ENCODE measurements at regions not wholly inside any gene's neighbourhood (a gene's known extent, or its start where the extent isn't known, plus 50 kb on each side); places are given as distances from the start of the nearest gene placed in this dataset.

DNA sequence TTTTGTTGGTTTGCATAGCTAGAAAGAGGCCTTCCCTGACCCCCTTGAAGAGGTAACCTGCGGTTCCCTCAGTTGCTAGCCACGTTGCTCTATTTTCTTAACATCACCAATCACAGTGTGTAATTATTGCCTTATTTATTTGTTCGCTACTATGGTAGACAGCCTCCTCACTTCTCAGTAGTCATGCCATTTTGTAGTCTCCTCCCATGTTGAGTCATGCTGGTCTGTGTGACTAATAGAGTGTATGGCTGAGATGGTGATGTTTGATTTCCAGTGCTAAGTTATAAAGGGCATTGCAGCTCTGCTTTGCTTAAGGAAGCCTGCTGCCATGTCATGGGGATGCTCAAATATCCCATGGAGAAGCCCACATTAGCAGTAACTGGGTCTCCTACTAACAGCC lies 236.6 kb upstream of the CHD6 start:
- DNase-seq (ENCODE audit: low read depth) = no peak
- TF ChIP-seq, protein P1, sequence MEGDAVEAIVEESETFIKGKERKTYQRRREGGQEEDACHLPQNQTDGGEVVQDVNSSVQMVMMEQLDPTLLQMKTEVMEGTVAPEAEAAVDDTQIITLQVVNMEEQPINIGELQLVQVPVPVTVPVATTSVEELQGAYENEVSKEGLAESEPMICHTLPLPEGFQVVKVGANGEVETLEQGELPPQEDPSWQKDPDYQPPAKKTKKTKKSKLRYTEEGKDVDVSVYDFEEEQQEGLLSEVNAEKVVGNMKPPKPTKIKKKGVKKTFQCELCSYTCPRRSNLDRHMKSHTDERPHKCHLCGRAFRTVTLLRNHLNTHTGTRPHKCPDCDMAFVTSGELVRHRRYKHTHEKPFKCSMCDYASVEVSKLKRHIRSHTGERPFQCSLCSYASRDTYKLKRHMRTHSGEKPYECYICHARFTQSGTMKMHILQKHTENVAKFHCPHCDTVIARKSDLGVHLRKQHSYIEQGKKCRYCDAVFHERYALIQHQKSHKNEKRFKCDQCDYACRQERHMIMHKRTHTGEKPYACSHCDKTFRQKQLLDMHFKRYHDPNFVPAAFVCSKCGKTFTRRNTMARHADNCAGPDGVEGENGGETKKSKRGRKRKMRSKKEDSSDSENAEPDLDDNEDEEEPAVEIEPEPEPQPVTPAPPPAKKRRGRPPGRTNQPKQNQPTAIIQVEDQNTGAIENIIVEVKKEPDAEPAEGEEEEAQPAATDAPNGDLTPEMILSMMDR (IDR thresholded peaks at IDR 0.05; ENCODE audit: low read length, missing control alignments) = no peak
- H3K4me3 ChIP-seq (replicated peaks; ENCODE audit: low read depth, low read length) = no peak overlapping the region

DNA sequence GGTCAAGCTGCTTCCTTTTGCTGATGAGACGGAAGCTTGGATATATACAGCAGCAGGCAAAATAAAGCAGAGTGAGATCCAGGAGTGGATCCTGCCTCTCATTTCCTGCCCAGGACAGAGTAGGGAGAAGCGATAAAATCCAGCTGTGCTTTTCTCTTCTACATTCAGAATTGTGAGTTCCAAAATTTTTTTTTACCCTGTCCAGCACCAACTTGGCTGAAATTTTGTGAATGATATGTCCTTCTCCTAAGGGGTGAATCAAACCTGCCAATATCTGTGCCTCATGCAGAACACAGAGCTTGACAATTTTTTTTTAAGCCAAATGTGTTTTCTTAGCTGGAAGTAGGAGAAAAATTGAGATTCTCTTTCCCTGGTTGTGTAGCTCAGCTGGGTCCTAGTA lies 235.6 kb upstream of the CHD6 start:
- H3K4me3 ChIP-seq (replicated peaks; ENCODE audit: low read depth, low read length) = no peak overlapping the region
- TF ChIP-seq, protein P1 (IDR thresholded peaks at IDR 0.05; ENCODE audit: low read length, missing control alignments) = no peak

DNA sequence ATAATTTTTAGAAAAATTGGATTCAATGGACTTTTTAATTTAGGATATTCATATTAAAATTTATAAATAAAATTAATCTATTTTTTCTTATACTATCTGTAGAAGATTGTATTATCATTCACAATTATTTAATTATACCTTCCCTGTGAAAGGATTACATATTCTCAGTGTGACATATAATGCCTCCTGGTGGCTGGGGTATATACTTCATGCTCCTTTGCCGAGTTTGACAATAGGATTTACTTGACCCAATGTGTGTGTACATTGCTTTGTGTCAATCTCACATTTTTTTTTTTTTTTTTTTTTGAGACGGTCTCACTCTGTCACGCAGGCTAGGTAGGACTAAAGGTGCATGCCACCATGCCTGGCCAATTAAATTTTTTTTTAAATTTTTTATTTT lies 230.0 kb upstream of the CHD6 start:
- no peak for DNase-seq (ENCODE audit: low read depth)
- no peak overlapping the region for H3K4me3 ChIP-seq (replicated peaks; ENCODE audit: low read depth, low read length)
- TF ChIP-seq, protein P1 (IDR thresholded peaks at IDR 0.05; ENCODE audit: low read length, missing control alignments) = no peak

More for the DNA sequence above, 235.6 kb upstream of the CHD6 start:
- no peak for DNase-seq (ENCODE audit: low read depth)

DNA sequence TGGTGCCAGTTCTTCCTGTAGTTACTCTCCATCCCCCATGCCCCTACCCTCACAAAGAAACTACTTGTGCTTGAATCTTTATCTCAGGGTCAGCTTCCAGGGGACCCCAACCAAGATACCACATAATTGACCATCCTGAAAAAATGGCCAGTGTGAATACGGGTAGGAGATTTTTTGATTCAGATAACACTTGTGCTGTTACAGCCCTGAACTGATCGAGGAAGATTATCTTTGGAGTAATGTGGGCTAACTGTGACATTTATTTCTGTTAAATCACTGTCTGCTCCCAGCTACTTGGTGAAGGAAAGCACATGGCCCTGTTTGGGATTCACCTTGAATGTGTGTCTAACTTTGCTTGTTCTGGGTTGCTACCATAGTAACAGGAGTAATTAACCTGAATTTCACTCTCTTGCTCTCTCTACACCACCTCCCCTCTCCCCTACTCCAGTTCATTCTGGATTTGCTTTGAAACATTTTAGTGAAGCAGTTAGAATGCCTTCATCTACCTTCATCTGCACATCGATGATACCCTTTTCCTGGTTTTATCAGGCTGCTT lies 219.6 kb upstream of the CHD6 start:
- no peak for DNase-seq (ENCODE audit: low read depth)
- TF ChIP-seq, protein P1 (IDR thresholded peaks at IDR 0.05; ENCODE audit: low read length, missing control alignments) = no peak
- no peak overlapping the region for H3K4me3 ChIP-seq (replicated peaks; ENCODE audit: low read depth, low read length)

DNA sequence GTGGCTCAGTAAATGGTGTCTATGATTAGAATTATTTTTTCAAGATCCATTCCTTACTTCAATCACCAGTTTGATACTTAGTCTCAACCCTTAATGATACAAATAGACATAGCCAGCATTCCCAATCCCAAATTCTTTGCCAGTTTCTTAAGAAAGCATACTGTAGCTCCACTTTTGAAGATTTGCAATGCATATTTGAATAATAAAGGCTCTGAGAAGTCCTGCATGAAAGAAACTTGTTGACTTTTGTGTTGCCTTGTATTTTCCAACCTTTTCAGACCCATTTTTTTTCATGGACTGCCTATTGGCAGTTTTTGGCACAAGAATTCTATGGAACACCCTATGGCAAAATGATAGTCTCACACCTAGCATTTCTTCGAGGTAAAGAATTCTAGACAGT lies 215.6 kb upstream of the CHD6 start:
- H3K4me3 ChIP-seq (replicated peaks; ENCODE audit: low read depth, low read length) = no peak overlapping the region
- no peak for DNase-seq (ENCODE audit: low read depth)
- TF ChIP-seq, protein P1 (IDR thresholded peaks at IDR 0.05; ENCODE audit: low read length, missing control alignments) = no peak

DNA sequence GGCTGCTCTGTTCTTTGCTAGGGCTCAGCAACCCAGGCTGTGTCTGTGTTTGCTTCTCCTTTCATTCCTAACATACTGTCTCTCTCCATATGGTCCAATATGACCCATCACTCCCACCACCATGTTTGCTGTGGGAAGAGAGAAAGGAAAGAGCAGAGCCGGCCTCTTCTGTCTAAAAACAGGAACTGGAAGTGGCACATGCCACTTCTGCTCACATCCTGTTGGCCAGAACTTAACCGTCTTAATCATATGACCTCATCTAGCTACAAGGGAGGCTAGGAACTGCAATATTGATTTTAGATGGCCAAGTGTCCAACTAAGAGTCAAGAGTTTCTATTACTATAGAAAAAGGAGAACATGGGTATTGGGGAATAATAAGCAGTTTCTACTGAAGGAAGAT lies 212.5 kb upstream of the CHD6 start:
- TF ChIP-seq, protein P1 (IDR thresholded peaks at IDR 0.05; ENCODE audit: low read length, missing control alignments) = no peak
- no peak for DNase-seq (ENCODE audit: low read depth)

DNA sequence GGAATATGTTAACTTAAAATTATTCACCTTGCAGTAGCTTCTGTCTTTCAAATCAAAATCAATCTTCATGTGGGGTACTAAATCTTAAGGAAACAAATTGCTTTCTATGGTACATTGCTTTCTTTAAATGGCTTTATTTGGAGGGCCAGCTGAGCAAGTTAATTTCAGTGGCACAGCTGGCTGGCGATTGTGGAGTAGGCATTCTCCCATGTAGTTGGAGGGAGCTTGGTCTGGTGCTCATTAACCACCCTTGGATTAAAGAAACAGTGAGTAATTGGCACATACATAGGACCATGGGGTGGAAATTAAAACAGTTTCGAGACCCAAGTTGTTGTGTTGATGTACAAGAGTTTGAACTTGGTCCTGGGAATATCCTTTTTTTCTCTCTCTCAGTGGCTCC lies 201.3 kb upstream of the CHD6 start:
- H3K4me3 ChIP-seq (replicated peaks; ENCODE audit: low read depth, low read length) = no peak overlapping the region
- DNase-seq (ENCODE audit: low read depth) = no peak
- TF ChIP-seq, protein P1 (IDR thresholded peaks at IDR 0.05; ENCODE audit: low read length, missing control alignments) = no peak

More for the DNA sequence above, 212.5 kb upstream of the CHD6 start:
- no peak overlapping the region for H3K4me3 ChIP-seq (replicated peaks; ENCODE audit: low read depth, low read length)

Measured in fibroblast of pulmonary artery (primary cell).